KMS-11 (cell line): ENCODE measurements at regions not wholly inside any gene's neighbourhood (a gene's known extent, or its start where the extent isn't known, plus 50 kb on each side); places are given as distances from the start of the nearest gene placed in this dataset.

ENCODE experiments used
- H2AFZ ChIP-seq: fragments of 200-600 bp; sonication (generic); 2 replicates; pipeline ENCODE4 v1.6.1; 2016; ENCODE audit warnings: antibody characterized with exemption, mixed run types, low read depth
- H3K27ac ChIP-seq: fragments of 200-600 bp; sonication (generic); 2 replicates; pipeline ENCODE4 v1.6.1; 2016; ENCODE audit warnings: mild to moderate bottlenecking, mixed run types
- H3K27me3 ChIP-seq: fragments of 200-600 bp; sonication (generic); 2 replicates; pipeline ENCODE4 v1.6.1; 2017; ENCODE audit warnings: mild to moderate bottlenecking, low read depth, mixed run types, moderate library complexity; ENCODE audit not compliant: insufficient read depth
- H3K36me3 ChIP-seq: fragments of 200-600 bp; sonication (generic); 2 replicates; pipeline ENCODE4 v1.6.1; 2017; ENCODE audit warnings: mild to moderate bottlenecking, mixed run types; ENCODE audit not compliant: insufficient read depth
- H3K4me1 ChIP-seq: fragments of 200-600 bp; sonication (generic); 2 replicates; pipeline ENCODE4 v1.6.1; 2016; ENCODE audit warnings: mild to moderate bottlenecking, low read depth, mixed run types; ENCODE audit not compliant: poor library complexity, severe bottlenecking
- H3K4me2 ChIP-seq: fragments of 200-600 bp; sonication (generic); 2 replicates; pipeline ENCODE4 v1.7.0; 2016; ENCODE audit warnings: mild to moderate bottlenecking, mixed run types
- H3K4me3 ChIP-seq: fragments of 200-600 bp; sonication (generic); IDR thresholded peaks from 2 replicates; pipeline ENCODE4 v1.6.1; 2017; ENCODE audit warnings: low read depth, low read length, mixed read lengths; ENCODE audit not compliant: insufficient read depth
- H3K79me2 ChIP-seq: fragments of 200-600 bp; sonication (generic); 2 replicates; pipeline ENCODE4 v1.6.1; 2016; ENCODE audit warnings: low read depth, mixed run types; ENCODE audit not compliant: insufficient read depth
- H3K9ac ChIP-seq: fragments of 200-600 bp; sonication (generic); 2 replicates; pipeline ENCODE4 v1.6.1; 2016; ENCODE audit warnings: mild to moderate bottlenecking, mixed run types
- H4K20me1 ChIP-seq: fragments of 200-600 bp; sonication (generic); 2 replicates; pipeline ENCODE4 v1.6.1; 2016; ENCODE audit warnings: mild to moderate bottlenecking, mixed run types; ENCODE audit not compliant: insufficient read depth
- CTCF ChIP-seq: fragments of 200-600 bp; sonication (generic); conservative IDR thresholded peaks from 2 replicates; pipeline ENCODE4 v1.6.1; 2017; ENCODE audit warnings: low read depth, mild to moderate bottlenecking, antibody characterized with exemption, low read length, moderate library complexity, mixed read lengths

GRCh38 chr16:86987746-86988670, 329.2 kb downstream of the C16orf95 start:
- no peak overlapping the region for H2AFZ ChIP-seq
- H4K20me1 ChIP-seq, result no peaks in the 10 kb centered on the region
- no peaks in the 10 kb centered on the region for H3K79me2 ChIP-seq
- no peak overlapping the region for H3K9ac ChIP-seq
- H3K36me3 ChIP-seq, result no peaks in the 10 kb centered on the region
- no peak overlapping the region for H3K4me3 ChIP-seq
- no peak overlapping the region for H3K27ac ChIP-seq
- peaks cover 4% of the 10 kb centered on the region; the same call in 1 of the 2 replicates for H3K27me3 ChIP-seq
- TF ChIP-seq CTCF, result no peak
- no peak overlapping the region for H3K4me2 ChIP-seq
- no peaks in the 10 kb centered on the region for H3K4me1 ChIP-seq

GRCh38 chr16:86988920-86989696, 328.1 kb downstream of the C16orf95 start:
- H2AFZ ChIP-seq, result no peak overlapping the region
- no peaks in the 10 kb centered on the region for H3K79me2 ChIP-seq
- TF ChIP-seq CTCF, result no peak
- H4K20me1 ChIP-seq, result no peaks in the 10 kb centered on the region
- H3K27me3 ChIP-seq, result peaks cover 4% of the 10 kb centered on the region; the same call in 1 of the 2 replicates
- H3K4me1 ChIP-seq, result no peaks in the 10 kb centered on the region
- no peak overlapping the region for H3K9ac ChIP-seq
- H3K4me2 ChIP-seq, result no peak overlapping the region
- no peak overlapping the region for H3K4me3 ChIP-seq
- no peaks in the 10 kb centered on the region for H3K36me3 ChIP-seq
- H3K27ac ChIP-seq, result no peak overlapping the region

- Histone ChIP-seq H3K27me3 (peaks cover 15% of the 10 kb centered on the region; the same call in 1 of the 2 replicates), H3K4me1 (no peaks in the 10 kb centered on the region), H3K4me3 (no peak overlapping the region), H3K36me3 (no peaks in the 10 kb centered on the region), H2AFZ (no peak overlapping the region), H3K27ac (no peak overlapping the region), H3K9ac (no peak overlapping the region), H4K20me1 (no peaks in the 10 kb centered on the region), H3K79me2 (no peaks in the 10 kb centered on the region), H3K4me2 (no peak overlapping the region)
- no peak for TF ChIP-seq CTCF
Observed at GRCh38 chr16:86990451-86990850, 326.7 kb downstream of the C16orf95 start.

GRCh38 chr16:86991679-86992078, 325.5 kb downstream of the C16orf95 start:
- Histone ChIP-seq H3K79me2 (no peaks in the 10 kb centered on the region), H4K20me1 (no peaks in the 10 kb centered on the region), H3K36me3 (no peaks in the 10 kb centered on the region), H3K4me2 (no peak overlapping the region), H3K4me1 (no peaks in the 10 kb centered on the region), H3K4me3 (no peak overlapping the region), H3K27ac (no peak overlapping the region), H3K27me3 (peaks cover 20% of the 10 kb centered on the region; the same call in 1 of the 2 replicates), H3K9ac (no peak overlapping the region), H2AFZ (no peak overlapping the region)
- TF ChIP-seq CTCF, result no peak
